Prostate gland (tissue), 2 donors: ENCODE measurements at regions not wholly inside any gene's neighbourhood (a gene's known extent, or its start where the extent isn't known, plus 50 kb on each side); places are given as distances from the start of the nearest gene placed in this dataset.

ENCODE experiments used
- CTCF ChIP-seq, 4 experiments: fragments of 200-600 bp in 2 of 4; fragments of 450-650 bp in 2 of 4; sonication (generic) in 2 of 4; IDR thresholded peaks; 1 replicate in 3 of 4; 2 replicates in 1 of 4; pipeline ENCODE4 v1.5.1; 2016 to 2019; ENCODE audit warnings: antibody characterized with exemption in 4 of 4, mild to moderate bottlenecking in 2 of 4, moderate library complexity in 2 of 4
- POLR2AphosphoS5 ChIP-seq: sonication (generic); formaldehyde crosslinking; IDR thresholded peaks from one replicate; pipeline ENCODE4 v1.6.1; 2017; ENCODE audit warnings: antibody characterized with exemption

DNA sequence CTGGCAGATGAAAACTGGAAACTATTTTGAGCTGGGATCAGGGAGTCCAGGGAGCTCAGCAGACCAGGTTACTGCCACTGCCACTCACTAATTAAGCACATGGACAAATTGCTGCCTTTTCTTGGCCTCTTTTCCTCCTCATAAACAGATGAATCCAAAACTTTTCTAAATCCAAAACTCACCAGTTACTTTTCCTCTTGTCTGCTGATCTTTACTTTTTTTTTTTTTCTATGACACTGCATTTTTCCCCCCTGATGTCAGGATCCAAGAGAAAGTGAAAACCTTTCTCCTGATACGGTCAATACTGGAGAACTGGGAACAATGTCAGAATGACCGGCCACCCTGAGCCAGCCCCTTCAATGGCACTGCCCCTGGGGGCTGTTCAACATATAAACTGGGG lies 405.8 kb downstream of the DUSP10 start:
- TF ChIP-seq CTCF (IDR thresholded peaks at IDR 0.05) (no peak), POLR2AphosphoS5 (no peak)
